ENCODE measurements at regions not wholly inside any gene's neighbourhood (a gene's known extent, or its start where the extent isn't known, plus 50 kb on each side); places are given as distances from the start of the nearest gene placed in this dataset.

DNA sequence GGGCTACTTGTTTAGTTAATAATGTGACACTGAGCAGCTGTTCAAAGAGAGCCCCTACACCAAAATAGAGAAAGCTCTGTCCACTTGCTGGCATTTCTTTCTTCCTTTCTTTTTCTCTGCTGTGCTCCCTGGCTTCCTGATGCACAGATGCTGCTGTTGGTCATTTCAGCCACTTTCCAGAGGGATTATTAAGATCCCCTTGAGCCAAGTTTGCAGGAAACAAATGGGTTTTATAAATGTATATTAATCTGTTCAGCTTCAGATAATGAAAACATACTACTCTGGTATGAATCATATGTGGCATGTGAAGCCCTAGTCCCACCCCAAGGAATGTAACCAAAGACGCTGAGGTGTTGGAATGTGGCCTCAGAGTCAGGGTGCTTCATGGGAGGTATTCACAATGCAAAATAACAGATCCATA, 638.2 kb upstream of the FZD8 start:
- TF ChIP-seq CREB1 (IDR thresholded peaks at IDR 0.05; ENCODE audit: low read depth) (no peak), EP300 (IDR thresholded peaks at IDR 0.05; ENCODE audit: borderline replicate concordance) (no peak), TEAD4 (IDR thresholded peaks at IDR 0.05) (no peak), TCF12 (IDR thresholded peaks at IDR 0.05; ENCODE audit: low read depth) (no peak), RAD21 (IDR thresholded peaks at IDR 0.05; ENCODE audit: low read depth) (no peak), FOXM1 (IDR thresholded peaks at IDR 0.05; ENCODE audit: borderline replicate concordance, low read depth) (no peak), ZBTB7A (IDR thresholded peaks at IDR 0.05; ENCODE audit: low read depth) (no peak), YY1 (IDR thresholded peaks at IDR 0.05; ENCODE audit: low read depth) (no peak), NFIC (IDR thresholded peaks at IDR 0.05) (no peak), CEBPB (IDR thresholded peaks at IDR 0.05) (no peak), EGR1 (IDR thresholded peaks at IDR 0.05) (no peak), TAF1 (IDR thresholded peaks at IDR 0.05; ENCODE audit: low read depth) (no peak)
- TF ChIP-seq, protein P1, sequence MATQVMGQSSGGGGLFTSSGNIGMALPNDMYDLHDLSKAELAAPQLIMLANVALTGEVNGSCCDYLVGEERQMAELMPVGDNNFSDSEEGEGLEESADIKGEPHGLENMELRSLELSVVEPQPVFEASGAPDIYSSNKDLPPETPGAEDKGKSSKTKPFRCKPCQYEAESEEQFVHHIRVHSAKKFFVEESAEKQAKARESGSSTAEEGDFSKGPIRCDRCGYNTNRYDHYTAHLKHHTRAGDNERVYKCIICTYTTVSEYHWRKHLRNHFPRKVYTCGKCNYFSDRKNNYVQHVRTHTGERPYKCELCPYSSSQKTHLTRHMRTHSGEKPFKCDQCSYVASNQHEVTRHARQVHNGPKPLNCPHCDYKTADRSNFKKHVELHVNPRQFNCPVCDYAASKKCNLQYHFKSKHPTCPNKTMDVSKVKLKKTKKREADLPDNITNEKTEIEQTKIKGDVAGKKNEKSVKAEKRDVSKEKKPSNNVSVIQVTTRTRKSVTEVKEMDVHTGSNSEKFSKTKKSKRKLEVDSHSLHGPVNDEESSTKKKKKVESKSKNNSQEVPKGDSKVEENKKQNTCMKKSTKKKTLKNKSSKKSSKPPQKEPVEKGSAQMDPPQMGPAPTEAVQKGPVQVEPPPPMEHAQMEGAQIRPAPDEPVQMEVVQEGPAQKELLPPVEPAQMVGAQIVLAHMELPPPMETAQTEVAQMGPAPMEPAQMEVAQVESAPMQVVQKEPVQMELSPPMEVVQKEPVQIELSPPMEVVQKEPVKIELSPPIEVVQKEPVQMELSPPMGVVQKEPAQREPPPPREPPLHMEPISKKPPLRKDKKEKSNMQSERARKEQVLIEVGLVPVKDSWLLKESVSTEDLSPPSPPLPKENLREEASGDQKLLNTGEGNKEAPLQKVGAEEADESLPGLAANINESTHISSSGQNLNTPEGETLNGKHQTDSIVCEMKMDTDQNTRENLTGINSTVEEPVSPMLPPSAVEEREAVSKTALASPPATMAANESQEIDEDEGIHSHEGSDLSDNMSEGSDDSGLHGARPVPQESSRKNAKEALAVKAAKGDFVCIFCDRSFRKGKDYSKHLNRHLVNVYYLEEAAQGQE (IDR thresholded peaks at IDR 0.05; ENCODE audit: low read depth), result no peak
- TF ChIP-seq, protein P2, sequence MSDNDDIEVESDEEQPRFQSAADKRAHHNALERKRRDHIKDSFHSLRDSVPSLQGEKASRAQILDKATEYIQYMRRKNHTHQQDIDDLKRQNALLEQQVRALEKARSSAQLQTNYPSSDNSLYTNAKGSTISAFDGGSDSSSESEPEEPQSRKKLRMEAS (IDR thresholded peaks at IDR 0.05), result no peak
- TF ChIP-seq, protein P3, sequence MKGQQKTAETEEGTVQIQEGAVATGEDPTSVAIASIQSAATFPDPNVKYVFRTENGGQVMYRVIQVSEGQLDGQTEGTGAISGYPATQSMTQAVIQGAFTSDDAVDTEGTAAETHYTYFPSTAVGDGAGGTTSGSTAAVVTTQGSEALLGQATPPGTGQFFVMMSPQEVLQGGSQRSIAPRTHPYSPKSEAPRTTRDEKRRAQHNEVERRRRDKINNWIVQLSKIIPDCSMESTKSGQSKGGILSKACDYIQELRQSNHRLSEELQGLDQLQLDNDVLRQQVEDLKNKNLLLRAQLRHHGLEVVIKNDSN (IDR thresholded peaks at IDR 0.05), result no peak

DNA sequence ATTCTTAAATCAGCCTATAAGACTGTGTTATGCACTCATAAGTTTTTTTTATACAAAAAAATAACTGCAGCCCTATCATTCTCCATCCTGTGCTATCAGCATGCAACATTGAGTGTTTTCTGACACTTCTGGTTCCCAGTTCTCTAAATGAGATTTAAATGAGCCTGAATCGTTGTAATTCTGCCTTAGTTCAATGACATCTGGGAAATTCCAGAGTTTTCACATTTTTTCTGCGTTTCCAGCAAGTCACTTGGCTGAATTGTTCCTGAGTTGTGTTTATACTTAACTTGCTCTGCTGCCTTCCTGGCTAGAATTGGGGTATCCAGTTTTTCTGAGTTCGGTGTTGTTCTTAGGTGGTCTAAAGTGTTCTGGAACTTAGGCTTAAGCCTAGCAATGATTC, 636.1 kb upstream of the FZD8 start:
- TF ChIP-seq EP300 (IDR thresholded peaks at IDR 0.05; ENCODE audit: borderline replicate concordance), result no peak
- TF ChIP-seq, protein P3 (IDR thresholded peaks at IDR 0.05), result no peak

DNA sequence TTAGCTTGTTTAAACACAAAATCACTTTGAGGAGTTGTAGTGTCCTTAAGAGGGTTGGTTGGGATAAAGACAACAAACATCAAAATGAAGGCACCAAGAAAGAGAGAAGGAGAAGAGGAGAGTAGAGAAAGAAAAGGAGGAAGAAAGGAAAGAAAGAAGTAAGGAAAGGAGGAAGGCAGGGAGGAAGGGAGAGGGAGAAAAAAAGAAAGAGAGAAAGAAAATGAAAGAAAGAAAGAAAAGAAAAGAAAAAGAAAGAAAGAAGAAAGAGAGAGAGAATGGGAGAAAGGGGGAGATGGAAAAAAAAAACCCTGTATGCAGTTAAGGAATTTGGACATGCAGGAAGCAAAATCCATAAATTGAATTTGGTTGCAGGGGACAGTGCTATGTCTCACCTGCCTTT, 635.4 kb upstream of the FZD8 start:
- TF ChIP-seq, protein P1 (IDR thresholded peaks at IDR 0.05; ENCODE audit: low read depth), result no peak
- no peak for TF ChIP-seq NFIC (IDR thresholded peaks at IDR 0.05)

DNA sequence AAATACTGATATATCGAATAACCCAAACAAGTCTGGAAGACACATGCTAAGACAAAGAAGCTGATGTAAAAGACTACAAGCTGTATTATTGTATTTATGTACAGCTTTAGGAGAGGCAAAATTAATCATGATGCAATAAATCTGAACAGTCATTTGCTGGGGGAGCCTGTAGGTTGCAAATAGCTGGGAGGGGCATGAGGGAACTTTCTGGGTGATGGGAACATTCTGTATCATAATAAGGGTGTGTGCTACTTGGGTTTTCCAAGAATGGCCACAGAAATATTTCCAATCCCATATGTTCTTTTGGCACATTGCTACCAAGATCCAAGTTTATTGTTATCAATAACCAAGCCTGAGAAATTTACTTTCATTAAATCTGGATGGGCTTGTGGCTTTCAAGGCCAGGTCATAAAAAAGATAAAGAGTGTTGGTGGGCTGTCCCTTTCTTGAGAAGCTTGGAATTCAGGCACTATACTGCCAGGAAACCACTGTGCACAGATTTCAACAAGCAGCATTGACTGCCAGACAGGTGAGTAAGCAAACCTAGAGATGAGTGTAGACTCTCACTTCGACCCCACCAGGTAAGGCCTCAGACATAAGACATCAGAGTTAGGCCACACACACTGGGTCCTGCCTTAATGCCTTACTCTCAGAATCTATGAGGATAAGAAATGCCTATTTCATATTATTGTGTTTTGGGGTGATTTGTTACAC, 629.7 kb upstream of the FZD8 start:
- TF ChIP-seq, protein P3 (IDR thresholded peaks at IDR 0.05), result no peak
- TF ChIP-seq YY1 (IDR thresholded peaks at IDR 0.05; ENCODE audit: low read depth), result no peak
- TF ChIP-seq, protein P2 (IDR thresholded peaks at IDR 0.05), result no peak
- TF ChIP-seq CREB1 (IDR thresholded peaks at IDR 0.05; ENCODE audit: low read depth), result no peak

DNA sequence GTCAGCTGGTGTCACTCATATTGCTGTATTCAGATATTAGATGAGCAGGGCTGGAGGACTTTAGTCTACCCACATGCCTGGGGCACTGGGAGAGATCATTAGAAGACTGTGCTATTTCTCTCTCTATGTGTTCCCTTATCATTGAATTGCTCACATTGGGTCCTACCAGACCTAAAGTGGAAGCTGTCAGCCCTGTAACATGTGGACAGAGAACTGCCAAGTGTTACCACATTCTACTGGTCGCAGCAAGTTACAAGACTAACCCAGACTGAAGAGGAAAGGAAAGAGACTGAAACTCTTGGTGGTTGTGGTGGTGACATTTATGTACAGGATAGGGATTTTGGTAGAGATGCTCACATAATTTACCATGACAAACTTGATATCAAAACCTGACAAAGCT, 627.1 kb upstream of the FZD8 start:
- TF ChIP-seq CEBPB (IDR thresholded peaks at IDR 0.05), result no peak
- TF ChIP-seq TCF12 (IDR thresholded peaks at IDR 0.05; ENCODE audit: low read depth), result no peak
- TF ChIP-seq, protein P2 (IDR thresholded peaks at IDR 0.05), result no peak
- no peak for TF ChIP-seq EGR1 (IDR thresholded peaks at IDR 0.05)
- no peak for TF ChIP-seq TAF1 (IDR thresholded peaks at IDR 0.05; ENCODE audit: low read depth)
- TF ChIP-seq, protein P3 (IDR thresholded peaks at IDR 0.05), result no peak

DNA sequence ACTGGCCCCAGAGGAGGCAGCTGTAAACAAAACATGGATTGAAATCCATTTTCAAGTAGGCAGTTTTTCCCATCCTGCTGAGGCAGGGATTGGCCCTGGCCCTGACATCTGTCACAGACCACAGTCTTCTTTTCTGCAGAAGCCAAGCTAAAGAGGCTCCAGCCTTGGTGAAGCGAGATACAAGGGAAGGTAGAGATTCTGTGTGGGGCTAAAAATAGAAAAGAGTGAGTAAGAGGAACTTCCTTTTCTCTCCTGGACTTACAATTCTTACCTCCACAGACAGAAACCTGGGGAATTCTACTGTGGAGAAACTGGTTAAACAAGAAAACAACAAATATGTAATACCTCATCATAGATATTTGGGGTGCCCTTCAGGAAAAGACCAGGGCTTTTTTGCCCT, 624.8 kb upstream of the FZD8 start:
- TF ChIP-seq NFIC (IDR thresholded peaks at IDR 0.05) (no peak), FOXM1 (IDR thresholded peaks at IDR 0.05; ENCODE audit: borderline replicate concordance, low read depth) (no peak), CREB1 (IDR thresholded peaks at IDR 0.05; ENCODE audit: low read depth) (no peak), EP300 (IDR thresholded peaks at IDR 0.05; ENCODE audit: borderline replicate concordance) (no peak), RAD21 (IDR thresholded peaks at IDR 0.05; ENCODE audit: low read depth) (no peak), TCF12 (IDR thresholded peaks at IDR 0.05; ENCODE audit: low read depth) (no peak), TEAD4 (IDR thresholded peaks at IDR 0.05) (no peak), ZBTB7A (IDR thresholded peaks at IDR 0.05; ENCODE audit: low read depth) (no peak), EGR1 (IDR thresholded peaks at IDR 0.05) (no peak), TAF1 (IDR thresholded peaks at IDR 0.05; ENCODE audit: low read depth) (no peak), YY1 (IDR thresholded peaks at IDR 0.05; ENCODE audit: low read depth) (no peak), CEBPB (IDR thresholded peaks at IDR 0.05) (no peak)
- TF ChIP-seq, protein P2 (IDR thresholded peaks at IDR 0.05), result no peak
- TF ChIP-seq, protein P1 (IDR thresholded peaks at IDR 0.05; ENCODE audit: low read depth), result no peak
- TF ChIP-seq, protein P3 (IDR thresholded peaks at IDR 0.05), result no peak
